ENCODE measurements at regions not wholly inside any gene's neighbourhood (a gene's known extent, or its start where the extent isn't known, plus 50 kb on each side); places are given as distances from the start of the nearest gene placed in this dataset.

- BruUV-seq (replicated peaks) = no TSS peak
- Histone ChIP-seq H3K27me3 (replicated peaks; ENCODE audit: insufficient read depth, low read depth, low read length, poor library complexity) (no peaks in the 10 kb centered on the region), H3K9me3 (ENCODE audit: low read depth, low read length, poor library complexity, severe bottlenecking) (no peaks in the 10 kb centered on the region), H3K4me3 (ENCODE audit: low read depth, low read length, poor library complexity, severe bottlenecking) (no peak overlapping the region), H3K36me3 (ENCODE audit: insufficient read depth, low read length, poor library complexity, severe bottlenecking) (no peaks in the 10 kb centered on the region), H3K27ac (ENCODE audit: low read depth, low read length, poor library complexity, severe bottlenecking) (no peak overlapping the region), H3K4me1 (ENCODE audit: insufficient read depth, low read length, poor library complexity, severe bottlenecking) (peaks cover 24% of the 10 kb centered on the region)
- ChIA-PET POLR2A (ENCODE audit: low non-redundant PET) (no interaction called here), CTCF (no interaction called here)
- no peak for DNase-seq (ENCODE audit: low spot score)
- intact Hi-C loops (cut with micrococcal nuclease; ENCODE audit: unreplicated experiment) = no loop called here
- TF ChIP-seq CTCF (conservative IDR thresholded peaks at IDR 0.05; ENCODE audit: low read depth, low read length) (no peak), EZH2 (IDR thresholded peaks at IDR 0.05; ENCODE audit: borderline replicate concordance, low read depth, low read length, poor library complexity, severe bottlenecking) (no peak)
These were observed 549.6 kb upstream of the CITED2 start for GRCh38 chr6:139923964-139924475.

- CTCF ChIA-PET = no interaction called here
These were observed 547.8 kb upstream of the CITED2 start for GRCh38 chr6:139922236-139922635.

GRCh38 chr6:139920776-139921100 lies 546.3 kb upstream of the CITED2 start:
- H3K27ac ChIP-seq (ENCODE audit: low read depth, low read length, poor library complexity, severe bottlenecking) = no peak overlapping the region
- no peak for DNase-seq (ENCODE audit: low spot score)
- H3K4me1 ChIP-seq (ENCODE audit: insufficient read depth, low read length, poor library complexity, severe bottlenecking) = peaks cover 17% of the 10 kb centered on the region
- ChIA-PET POLR2A (ENCODE audit: low non-redundant PET) (no interaction called here), CTCF (no interaction called here)
- no peak for TF ChIP-seq EZH2 (IDR thresholded peaks at IDR 0.05; ENCODE audit: borderline replicate concordance, low read depth, low read length, poor library complexity, severe bottlenecking)
- TF ChIP-seq CTCF (conservative IDR thresholded peaks at IDR 0.05; ENCODE audit: low read depth, low read length) = no peak
- intact Hi-C loops (cut with micrococcal nuclease; ENCODE audit: unreplicated experiment) = no loop called here
- H3K36me3 ChIP-seq (ENCODE audit: insufficient read depth, low read length, poor library complexity, severe bottlenecking) = no peaks in the 10 kb centered on the region
- no peaks in the 10 kb centered on the region for H3K9me3 ChIP-seq (ENCODE audit: low read depth, low read length, poor library complexity, severe bottlenecking)
- no peaks in the 10 kb centered on the region for H3K27me3 ChIP-seq (replicated peaks; ENCODE audit: insufficient read depth, low read depth, low read length, poor library complexity)
- BruUV-seq (replicated peaks) = no TSS peak
- no peak overlapping the region for H3K4me3 ChIP-seq (ENCODE audit: low read depth, low read length, poor library complexity, severe bottlenecking)

More at GRCh38 chr6:139922236-139922635, 547.8 kb upstream of the CITED2 start:
- Histone ChIP-seq H3K9me3 (ENCODE audit: low read depth, low read length, poor library complexity, severe bottlenecking) (no peaks in the 10 kb centered on the region), H3K27ac (ENCODE audit: low read depth, low read length, poor library complexity, severe bottlenecking) (no peak overlapping the region), H3K36me3 (ENCODE audit: insufficient read depth, low read length, poor library complexity, severe bottlenecking) (no peaks in the 10 kb centered on the region), H3K4me1 (ENCODE audit: insufficient read depth, low read length, poor library complexity, severe bottlenecking) (peaks cover 27% of the 10 kb centered on the region), H3K27me3 (replicated peaks; ENCODE audit: insufficient read depth, low read depth, low read length, poor library complexity) (no peaks in the 10 kb centered on the region), H3K4me3 (ENCODE audit: low read depth, low read length, poor library complexity, severe bottlenecking) (no peak overlapping the region)
- POLR2A ChIA-PET (ENCODE audit: low non-redundant PET) = no interaction called here
- BruUV-seq (replicated peaks) = no TSS peak
- DNase-seq (ENCODE audit: low spot score) = no peak
- intact Hi-C loops (cut with micrococcal nuclease; ENCODE audit: unreplicated experiment) = no loop called here
- no peak for TF ChIP-seq CTCF (conservative IDR thresholded peaks at IDR 0.05; ENCODE audit: low read depth, low read length)

All from A673 (cell line).